DOHH2 (cell line): ENCODE measurements at regions not wholly inside any gene's neighbourhood (a gene's known extent, or its start where the extent isn't known, plus 50 kb on each side); places are given as distances from the start of the nearest gene placed in this dataset.
"Not testable (repeated sequence)": the region's sequence is repeated elsewhere in the genome, so short reads cannot be mapped to it uniquely, and the experiment has no call there.

Experiments used
- H3F3A ChIP-seq: fragments of 200-600 bp; sonication (generic), shearing (Covaris generic); 2 replicates; pipeline ENCODE4 v1.6.0; 2016; ENCODE audit warnings: antibody characterized with exemption, mild to moderate bottlenecking; ENCODE audit not compliant: control insufficient read depth, insufficient read depth
- H3K27ac ChIP-seq: fragments of 200-600 bp; sonication (generic); 2 replicates; pipeline ENCODE4 v1.5.1; 2014; ENCODE audit warnings: low read depth, mild to moderate bottlenecking, low read length, moderate library complexity
- H3K27me3 ChIP-seq: fragments of 200-600 bp; sonication (generic); 2 replicates; pipeline ENCODE4 v1.6.1; 2014; ENCODE audit warnings: mild to moderate bottlenecking, low read length, mixed read lengths; ENCODE audit not compliant: control insufficient read depth
- H3K36me3 ChIP-seq: fragments of 200-600 bp; sonication (generic); 2 replicates; pipeline ENCODE4 v1.6.1; 2014; ENCODE audit warnings: mild to moderate bottlenecking, low read length, moderate library complexity, mixed read lengths; ENCODE audit not compliant: control insufficient read depth
- H3K4me1 ChIP-seq: fragments of 200-600 bp; sonication (generic); 2 replicates; pipeline ENCODE4 v1.6.1; 2014; ENCODE audit warnings: mild to moderate bottlenecking, low read length, mixed read lengths; ENCODE audit not compliant: control insufficient read depth
- H3K4me2 ChIP-seq: fragments of 200-600 bp; sonication (generic); 2 replicates; pipeline ENCODE4 v1.6.0; 2014; ENCODE audit warnings: mild to moderate bottlenecking, low read length, moderate library complexity
- H3K4me3 ChIP-seq: fragments of 200-600 bp; sonication (generic); 2 replicates; pipeline ENCODE4 v1.5.1; 2014; ENCODE audit warnings: mild to moderate bottlenecking, low read length, mixed read lengths
- H3K79me2 ChIP-seq: fragments of 200-600 bp; sonication (generic); 2 replicates; pipeline ENCODE4 v1.6.1; 2014; ENCODE audit warnings: mild to moderate bottlenecking, low read length, mixed read lengths; ENCODE audit not compliant: control insufficient read depth
- H3K9me2 ChIP-seq: fragments of 200-600 bp; sonication (generic); replicated peaks from 2 replicates; pipeline ENCODE4 v1.6.1; 2014; ENCODE audit warnings: mild to moderate bottlenecking, low read length, mixed read lengths; ENCODE audit not compliant: control insufficient read depth
- H3K9me3 ChIP-seq: fragments of 200-600 bp; sonication (generic); 2 replicates; pipeline ENCODE4 v1.6.1; 2014; ENCODE audit warnings: antibody characterized with exemption, low read length, mixed read lengths; ENCODE audit not compliant: control insufficient read depth, insufficient read depth
- H4K20me1 ChIP-seq: fragments of 200-600 bp; sonication (generic); 2 replicates; pipeline ENCODE4 v1.6.0; 2014; ENCODE audit warnings: low read depth, mild to moderate bottlenecking, antibody characterized with exemption, low read length, moderate library complexity; ENCODE audit not compliant: control insufficient read depth, insufficient read depth
- EZH2phosphoT487 ChIP-seq: fragments of 200-600 bp; sonication (generic); IDR thresholded peaks from 2 replicates; pipeline ENCODE4 v1.6.1; 2017; ENCODE audit warnings: borderline replicate concordance, mild to moderate bottlenecking, antibody characterized with exemption, low read length, moderate library complexity, mixed read lengths
- TF ChIP-seq, protein P1 (sequence below): fragments of 200-600 bp; sonication (generic); IDR thresholded peaks from one replicate; pipeline ENCODE4 v1.5.1; 2014; ENCODE audit warnings: antibody characterized with exemption, mild to moderate bottlenecking, low read depth, low read length; ENCODE audit not compliant: poor library complexity, severe bottlenecking

DNA sequence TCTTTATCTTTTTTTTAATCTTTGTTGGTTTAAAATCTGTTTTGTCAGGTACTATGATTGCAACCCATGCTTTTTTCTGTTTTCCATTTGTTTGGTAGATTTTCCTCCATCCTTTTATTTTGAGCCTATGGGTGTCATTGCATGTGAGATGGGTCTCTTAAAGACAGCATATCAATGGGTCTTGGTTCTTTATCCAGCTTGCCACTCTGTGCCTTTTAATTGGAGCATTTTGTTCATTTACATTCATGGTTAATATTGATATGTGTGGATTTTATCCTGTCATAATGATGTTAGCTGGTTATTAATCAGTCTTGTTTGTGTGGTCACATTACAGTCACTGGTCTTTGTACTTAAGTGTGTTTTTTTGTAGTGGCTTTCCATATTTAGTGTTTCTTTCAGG lies 159.9 kb downstream of the CENPF start:
- no peaks in the 10 kb centered on the region for H3K36me3 ChIP-seq
- H3F3A ChIP-seq = no peaks in the 10 kb centered on the region
- no peaks in the 10 kb centered on the region; the same call in 1 of the 2 replicates for H3K9me3 ChIP-seq

DNA sequence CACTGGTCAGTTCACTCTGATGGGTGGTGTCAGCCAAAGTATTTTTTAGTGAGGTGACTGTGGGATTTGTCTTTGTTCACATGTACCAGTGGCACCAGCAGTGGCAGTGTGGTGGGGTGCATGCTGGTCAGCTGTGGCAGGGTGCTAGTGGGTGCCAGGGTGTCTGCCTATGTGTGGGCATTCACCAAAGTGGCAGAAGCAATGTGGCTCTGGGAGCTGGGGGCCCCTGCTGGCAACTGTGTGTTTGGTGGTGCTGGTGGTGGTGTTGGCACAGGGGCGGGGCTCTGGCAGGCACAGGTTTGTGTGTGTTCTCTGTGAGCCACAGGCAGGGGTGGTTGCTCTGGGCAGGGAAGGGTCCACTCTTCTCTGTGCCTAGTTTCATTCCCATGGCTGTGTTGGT lies 161.5 kb downstream of the CENPF start:
- Histone ChIP-seq H4K20me1 (no peaks in the 10 kb centered on the region), H3F3A (no peaks in the 10 kb centered on the region), H3K9me3 (no peaks in the 10 kb centered on the region; the same call in 1 of the 2 replicates), H3K4me1 (no peaks in the 10 kb centered on the region), H3K4me2 (no peak overlapping the region), H3K27ac (no peak overlapping the region), H3K36me3 (no peaks in the 10 kb centered on the region), H3K79me2 (no peaks in the 10 kb centered on the region), H3K4me3 (no peak overlapping the region), H3K9me2 (no peaks in the 10 kb centered on the region), H3K27me3 (no peaks in the 10 kb centered on the region)
- TF ChIP-seq, protein P1, sequence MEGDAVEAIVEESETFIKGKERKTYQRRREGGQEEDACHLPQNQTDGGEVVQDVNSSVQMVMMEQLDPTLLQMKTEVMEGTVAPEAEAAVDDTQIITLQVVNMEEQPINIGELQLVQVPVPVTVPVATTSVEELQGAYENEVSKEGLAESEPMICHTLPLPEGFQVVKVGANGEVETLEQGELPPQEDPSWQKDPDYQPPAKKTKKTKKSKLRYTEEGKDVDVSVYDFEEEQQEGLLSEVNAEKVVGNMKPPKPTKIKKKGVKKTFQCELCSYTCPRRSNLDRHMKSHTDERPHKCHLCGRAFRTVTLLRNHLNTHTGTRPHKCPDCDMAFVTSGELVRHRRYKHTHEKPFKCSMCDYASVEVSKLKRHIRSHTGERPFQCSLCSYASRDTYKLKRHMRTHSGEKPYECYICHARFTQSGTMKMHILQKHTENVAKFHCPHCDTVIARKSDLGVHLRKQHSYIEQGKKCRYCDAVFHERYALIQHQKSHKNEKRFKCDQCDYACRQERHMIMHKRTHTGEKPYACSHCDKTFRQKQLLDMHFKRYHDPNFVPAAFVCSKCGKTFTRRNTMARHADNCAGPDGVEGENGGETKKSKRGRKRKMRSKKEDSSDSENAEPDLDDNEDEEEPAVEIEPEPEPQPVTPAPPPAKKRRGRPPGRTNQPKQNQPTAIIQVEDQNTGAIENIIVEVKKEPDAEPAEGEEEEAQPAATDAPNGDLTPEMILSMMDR = no peak

More for the DNA sequence above, 159.9 kb downstream of the CENPF start:
- no peak overlapping the region for H3K4me2 ChIP-seq
- no peak overlapping the region for H3K27ac ChIP-seq
- TF ChIP-seq EZH2phosphoT487 = no peak
- TF ChIP-seq, protein P1 = no peak
- no peaks in the 10 kb centered on the region for H4K20me1 ChIP-seq
- no peak overlapping the region for H3K4me3 ChIP-seq
- H3K4me1 ChIP-seq = no peaks in the 10 kb centered on the region
- H3K27me3 ChIP-seq = no peaks in the 10 kb centered on the region
- H3K79me2 ChIP-seq = no peaks in the 10 kb centered on the region
- H3K9me2 ChIP-seq = no peaks in the 10 kb centered on the region

DNA sequence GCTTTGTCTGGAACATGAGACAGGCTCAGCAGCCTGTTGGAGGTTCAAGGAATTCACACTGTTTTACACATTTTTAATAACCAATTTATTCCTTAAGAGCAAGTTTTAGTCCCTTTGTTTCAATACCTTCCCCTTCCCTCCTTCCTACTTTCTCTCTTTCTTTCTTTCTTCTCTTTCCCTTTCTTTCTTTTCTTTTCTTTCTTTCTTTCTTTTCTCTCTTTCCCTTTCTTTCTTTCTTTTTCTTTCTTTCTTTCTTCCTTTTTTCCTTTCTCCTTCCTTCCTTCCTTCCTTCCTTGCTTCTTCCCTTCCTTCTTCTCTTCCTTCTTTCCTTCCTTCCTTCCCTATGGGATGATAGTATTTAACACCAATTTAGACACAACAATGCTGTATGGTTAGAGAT lies 164.2 kb downstream of the CENPF start:
- Histone ChIP-seq H3K27me3 (no peaks in the 10 kb centered on the region), H3K4me1 (no peaks in the 10 kb centered on the region), H3K36me3 (no peaks in the 10 kb centered on the region), H3K4me2 (no peak overlapping the region), H3K79me2 (no peaks in the 10 kb centered on the region), H4K20me1 (no peaks in the 10 kb centered on the region), H3F3A (no peaks in the 10 kb centered on the region), H3K27ac (no peak overlapping the region), H3K9me2 (no peaks in the 10 kb centered on the region), H3K4me3 (no peak overlapping the region), H3K9me3 (no peaks in the 10 kb centered on the region; the same call in 1 of the 2 replicates)
- TF ChIP-seq, protein P1 = no peak
- TF ChIP-seq EZH2phosphoT487 = no peak

DNA sequence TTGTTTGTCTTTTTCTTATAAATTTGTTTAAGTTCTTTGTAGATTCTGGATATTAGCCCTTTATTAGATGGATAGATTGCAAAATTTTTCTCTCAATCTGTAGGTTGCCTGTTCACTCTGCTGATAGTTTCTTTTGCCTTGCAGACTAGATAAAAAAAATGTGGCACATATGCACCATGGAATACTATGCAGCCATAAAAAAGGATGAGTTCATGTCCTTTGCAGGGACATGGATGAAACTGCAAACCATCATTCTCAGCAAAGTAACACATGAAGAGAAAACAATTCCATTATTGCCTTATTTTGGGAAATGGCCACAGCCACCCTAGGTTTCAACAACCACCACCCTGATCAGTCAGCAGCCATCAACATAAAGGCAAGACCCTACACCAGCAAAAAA lies 166.7 kb downstream of the CENPF start:
- not testable (repeated sequence) for H3K79me2 ChIP-seq, H3K27me3 ChIP-seq

More for the DNA sequence above, 166.7 kb downstream of the CENPF start:
- H3K27ac ChIP-seq, H3K4me2 ChIP-seq, H3K9me2 ChIP-seq, H4K20me1 ChIP-seq, H3F3A ChIP-seq, H3K4me1 ChIP-seq, H3K9me3 ChIP-seq, H3K4me3 ChIP-seq, H3K36me3 ChIP-seq: not testable (repeated sequence)
